ENCODE measurements at regions not wholly inside any gene's neighbourhood (a gene's known extent, or its start where the extent isn't known, plus 50 kb on each side); places are given as distances from the start of the nearest gene placed in this dataset.
"Not testable (repeated sequence)": the region's sequence is repeated elsewhere in the genome, so short reads cannot be mapped to it uniquely, and the experiment has no call there.

GRCh38 chr7:87007038-87007437 lies 52.4 kb downstream of the ELAPOR2 start:
- no peak for DNase-seq

- no peak for DNase-seq
Observed at GRCh38 chr7:87004956-87005355, 54.5 kb downstream of the ELAPOR2 start.

- DNase-seq: no peak
Observed at GRCh38 chr7:87003872-87004798, 55.3 kb downstream of the ELAPOR2 start.

- no peak for DNase-seq
Observed at GRCh38 chr7:87001214-87001613, 58.2 kb downstream of the ELAPOR2 start.

- DNase-seq: no peak
Observed at GRCh38 chr7:87000344-87000743, 59.1 kb downstream of the ELAPOR2 start.

GRCh38 chr7:86999750-87000149 lies 59.7 kb downstream of the ELAPOR2 start:
- no peak for DNase-seq

- no peak for DNase-seq
Observed at GRCh38 chr7:86995814-86996213, 63.6 kb downstream of the ELAPOR2 start.

GRCh38 chr7:86995052-86995725 lies 64.3 kb downstream of the ELAPOR2 start:
- DNase-seq: no peak

- no peak for DNase-seq
Observed at GRCh38 chr7:86991771-86992191, 67.7 kb downstream of the ELAPOR2 start.

- DNase-seq: no peak
Observed at GRCh38 chr7:86991093-86991769, 68.2 kb downstream of the ELAPOR2 start.

GRCh38 chr7:86989407-86989806 lies 70.0 kb downstream of the ELAPOR2 start:
- no peak for DNase-seq

- DNase-seq: not testable (repeated sequence)
Observed at GRCh38 chr7:86987834-86988233, 71.6 kb downstream of the ELAPOR2 start.

GRCh38 chr7:86987358-86987757 lies 72.1 kb downstream of the ELAPOR2 start:
- DNase-seq: not testable (repeated sequence)

- DNase-seq: not testable (repeated sequence)
Observed at GRCh38 chr7:86985342-86985741, 74.1 kb downstream of the ELAPOR2 start.

- DNase-seq: not testable (repeated sequence)
Observed at GRCh38 chr7:86983654-86984053, 75.8 kb downstream of the ELAPOR2 start.

GRCh38 chr7:86981937-86982336 lies 77.5 kb downstream of the ELAPOR2 start:
- DNase-seq: not testable (repeated sequence)

- no peak for DNase-seq
Observed at GRCh38 chr7:86981127-86981526, 78.3 kb downstream of the ELAPOR2 start.

- DNase-seq: no peak
Observed at GRCh38 chr7:86980223-86980622, 79.2 kb downstream of the ELAPOR2 start.

GRCh38 chr7:86978808-86979506 lies 80.5 kb downstream of the ELAPOR2 start:
- DNase-seq: no peak

- DNase-seq: no peak
Observed at GRCh38 chr7:86976958-86977357, 82.5 kb downstream of the ELAPOR2 start.

GRCh38 chr7:86975914-86976313 lies 83.5 kb downstream of the ELAPOR2 start:
- no peak for DNase-seq

- DNase-seq: no peak
Observed at GRCh38 chr7:86975449-86975848, 84.0 kb downstream of the ELAPOR2 start.

GRCh38 chr7:86972072-86972471 lies 87.4 kb downstream of the ELAPOR2 start:
- DNase-seq: no peak
